Right atrium auricular region (tissue), 2 donors: ENCODE measurements at regions not wholly inside any gene's neighbourhood (a gene's known extent, or its start where the extent isn't known, plus 50 kb on each side); places are given as distances from the start of the nearest gene placed in this dataset.

Experiments
- DNase-seq: peaks from one replicate; pipeline ENCODE4 v3.0.0-alpha.2; 2019; ENCODE audit warnings: low spot score
- H3K27ac ChIP-seq, 2 donors: fragments of 200-600 bp; sonication (generic); 1 replicate in 1 of 2; 2 replicates in 1 of 2; pipeline ENCODE4 v1.5.1; 2016 to 2019
- H3K27me3 ChIP-seq, 2 donors: fragments of 200-600 bp; sonication (generic); one replicate each; pipeline versions ENCODE4 v1.5.1 to v1.6.0; 2017 to 2019
- H3K36me3 ChIP-seq: fragments of 200-600 bp; sonication (generic); one replicate; pipeline ENCODE4 v1.5.1; 2016
- H3K4me1 ChIP-seq, 2 donors: fragments of 200-600 bp; sonication (generic); one replicate each; pipeline versions ENCODE4 v1.5.1 to v1.6.0; 2017 to 2019
- H3K4me3 ChIP-seq, 2 donors: fragments of 200-600 bp; sonication (generic); 1 replicate in 1 of 2; 2 replicates in 1 of 2; pipeline ENCODE4 v1.5.1; 2017 to 2019; ENCODE audit warnings: mild to moderate bottlenecking in 1 of 2, moderate library complexity in 1 of 2
- H3K9me3 ChIP-seq, 2 donors: fragments of 200-600 bp; sonication (generic); one replicate each; pipeline ENCODE4 v1.5.1; 2019
- CTCF ChIP-seq, 2 donors: fragments of 200-600 bp; sonication (generic); IDR thresholded peaks; one replicate each; pipeline ENCODE4 v1.5.1; 2019; ENCODE audit warnings: antibody characterized with exemption in 2 of 2

- Histone ChIP-seq H3K4me1 (peaks cover 0 to 25% of the 10 kb centered on the region in 2 donors), H3K27ac (peak overlapping the region; percentile 79 to 92), H3K9me3 (no peaks in the 10 kb centered on the region), H3K4me3 (peak overlapping the region; percentile 35 to 40), H3K36me3 (no peaks in the 10 kb centered on the region), H3K27me3 (no peaks in the 10 kb centered on the region)
- DNase-seq = no peak
- TF ChIP-seq CTCF (IDR thresholded peaks at IDR 0.05) = no peak
Observed at GRCh38 chr12:67826946-67827720, 162.1 kb upstream of the IFNG-AS1 start.

- H3K4me3 ChIP-seq = peak overlapping the region; percentile 35 to 40
- no peaks in the 10 kb centered on the region for H3K9me3 ChIP-seq
- H3K27ac ChIP-seq = peak overlapping the region; percentile 79 to 92
- no peaks in the 10 kb centered on the region for H3K27me3 ChIP-seq
- H3K4me1 ChIP-seq = peaks cover 0 to 25% of the 10 kb centered on the region in 2 donors
- no peak for TF ChIP-seq CTCF (IDR thresholded peaks at IDR 0.05)
- peak; percentile 69 for DNase-seq
- no peaks in the 10 kb centered on the region for H3K36me3 ChIP-seq
Observed at GRCh38 chr12:67827820-67828383, 161.3 kb upstream of the IFNG-AS1 start.

DNA sequence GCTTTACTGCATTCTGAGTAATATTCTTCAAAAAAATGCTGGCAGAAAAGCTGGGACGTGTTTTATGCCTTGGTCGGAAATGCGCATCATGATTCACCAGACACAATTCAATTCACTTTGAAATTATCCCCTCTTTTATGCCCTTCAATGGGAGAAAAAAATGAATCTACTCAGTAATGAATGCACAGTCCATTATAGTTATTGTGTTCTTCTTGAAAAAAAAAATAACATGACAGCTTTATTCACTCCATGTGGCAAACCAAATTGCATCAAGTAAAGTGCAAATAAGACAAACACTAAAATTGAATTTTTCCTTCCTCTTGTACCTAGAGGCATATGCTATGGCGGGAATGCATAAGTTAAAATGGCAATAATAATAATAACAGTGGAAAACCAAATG, 159.4 kb upstream of the IFNG-AS1 start:
- Histone ChIP-seq H3K9me3 (no peaks in the 10 kb centered on the region), H3K4me3 (no peak overlapping the region), H3K4me1 (peaks cover 0 to 25% of the 10 kb centered on the region in 2 donors), H3K36me3 (no peaks in the 10 kb centered on the region), H3K27me3 (no peaks in the 10 kb centered on the region), H3K27ac (no peak overlapping the region)
- TF ChIP-seq CTCF (IDR thresholded peaks at IDR 0.05) = no peak
- DNase-seq = no peak

GRCh38 chr12:67832155-67832554, 157.1 kb upstream of the IFNG-AS1 start:
- TF ChIP-seq CTCF (IDR thresholded peaks at IDR 0.05) = no peak
- Histone ChIP-seq H3K27me3 (no peaks in the 10 kb centered on the region), H3K9me3 (peaks cover 0 to 8% of the 10 kb centered on the region in 2 donors), H3K36me3 (no peaks in the 10 kb centered on the region), H3K4me3 (no peak overlapping the region), H3K4me1 (peaks cover 0 to 14% of the 10 kb centered on the region in 2 donors), H3K27ac (no peak overlapping the region)
- no peak for DNase-seq

GRCh38 chr12:67833602-67834001, 155.6 kb upstream of the IFNG-AS1 start:
- Histone ChIP-seq H3K9me3 (peaks cover 0 to 14% of the 10 kb centered on the region in 2 donors), H3K4me3 (no peak overlapping the region), H3K4me1 (no peaks in the 10 kb centered on the region), H3K27ac (no peak overlapping the region), H3K27me3 (no peaks in the 10 kb centered on the region), H3K36me3 (no peaks in the 10 kb centered on the region)
- no peak for TF ChIP-seq CTCF (IDR thresholded peaks at IDR 0.05)
- DNase-seq = no peak
